SK-N-SH (cell line): ENCODE measurements at regions not wholly inside any gene's neighbourhood (a gene's known extent, or its start where the extent isn't known, plus 50 kb on each side); places are given as distances from the start of the nearest gene placed in this dataset.

Source experiments
- CTCF ChIA-PET: fragments of 300-600, 350-600 bp; formaldehyde crosslinking; extraction: SDS; loops from one replicate; lab custom pipeline; 2021; lab: Yijun Ruan, JAX
- POLR2A ChIA-PET: fragments of 350-600 bp; sonication (Branson Sonifier 250); formaldehyde crosslinking; extraction: SDS; loops from one replicate; lab custom pipeline; 2020; ENCODE audit warnings: antibody characterized with exemption, inconsistent platforms; lab: Yijun Ruan, JAX
- DNase-seq: peaks from one replicate; pipeline ENCODE4 v3.0.0; 2012
- H2AFZ ChIP-seq: fragments of 200-600 bp; sonication (generic); 2 replicates; pipeline ENCODE4 v1.8.1; 2016; ENCODE audit warnings: antibody characterized with exemption, mild to moderate bottlenecking, low read depth
- H3F3A ChIP-seq: fragments of 200-600 bp; sonication (generic); replicated peaks from 2 replicates; pipeline ENCODE3; 2016; ENCODE audit warnings: antibody characterized with exemption, mild to moderate bottlenecking; ENCODE audit not compliant: insufficient read depth
- H3K27ac ChIP-seq, 2 experiments: fragments of 200-500 bp in 1 of 2; fragments of 200-600 bp in 1 of 2; sonication (Bioruptor generic) in 1 of 2; sonication (generic), shearing (Covaris generic) in 1 of 2; 2 replicates each; pipeline versions ENCODE4 v1.5.1 to v1.6.1; 2014 to 2016; ENCODE audit warnings: low read depth in 2 of 2, inconsistent platforms in 1 of 2, low read length in 1 of 2, mild to moderate bottlenecking in 1 of 2, mixed read lengths in 1 of 2
- H3K27me3 ChIP-seq: fragments of 200-600 bp; sonication (generic), shearing (Covaris generic); 2 replicates; pipeline ENCODE4 v1.6.1; 2016; ENCODE audit warnings: mixed run types; ENCODE audit not compliant: insufficient read depth
- H3K36me3 ChIP-seq, 2 experiments: fragments of 200-500 bp in 1 of 2; fragments of 200-600 bp in 1 of 2; sonication (Bioruptor generic) in 1 of 2; sonication (generic) in 1 of 2; replicated peaks in 1 of 2; 2 replicates each; pipeline versions ENCODE3 to v1.5.1; 2014 to 2016; ENCODE audit warnings: low read length in 1 of 2, mild to moderate bottlenecking in 1 of 2; ENCODE audit not compliant: insufficient read depth in 2 of 2, control insufficient read depth in 1 of 2
- H3K4me1 ChIP-seq, 2 experiments: fragments of 200-500 bp in 1 of 2; fragments of 200-600 bp in 1 of 2; sonication (Bioruptor generic) in 1 of 2; sonication (generic), shearing (Covaris generic) in 1 of 2; 2 replicates each; pipeline versions ENCODE4 v1.5.1 to v1.6.1; 2014 to 2016; ENCODE audit warnings: low read depth in 1 of 2, low read length in 1 of 2, mixed run types in 1 of 2; ENCODE audit not compliant: insufficient read depth in 2 of 2, control insufficient read depth in 1 of 2
- H3K4me2 ChIP-seq: fragments of 200-600 bp; sonication (generic), shearing (Covaris generic); 2 replicates; pipeline ENCODE4 v1.6.1; 2017; ENCODE audit warnings: mixed run types
- H3K4me3 ChIP-seq, 2 experiments: fragments of 200-500 bp in 1 of 2; fragments of 200-600 bp in 1 of 2; sonication (Bioruptor generic) in 1 of 2; sonication (generic), shearing (Covaris generic) in 1 of 2; 2 replicates each; pipeline versions ENCODE4 v1.5.1 to v1.8.1; 2014 to 2016; ENCODE audit warnings: low read depth in 2 of 2, inconsistent platforms in 1 of 2, low read length in 1 of 2, mild to moderate bottlenecking in 1 of 2, mixed read lengths in 1 of 2, moderate library complexity in 1 of 2
- H3K79me2 ChIP-seq: fragments of 200-600 bp; sonication (generic); 2 replicates; pipeline ENCODE4 v1.8.1; 2017; ENCODE audit warnings: mild to moderate bottlenecking; ENCODE audit not compliant: insufficient read depth
- H3K9ac ChIP-seq: fragments of 200-600 bp; sonication (generic); 2 replicates; pipeline ENCODE4 v1.6.1; 2017; ENCODE audit warnings: mixed run types
- H3K9me2 ChIP-seq: fragments of 200-600 bp; sonication (generic); 2 replicates; pipeline ENCODE4 v1.6.1; 2017; ENCODE audit warnings: mixed run types
- H3K9me3 ChIP-seq: fragments of 200-600 bp; sonication (generic); 2 replicates; pipeline ENCODE4 v1.6.1; 2017; ENCODE audit warnings: mixed run types, mild to moderate bottlenecking, moderate library complexity
- H4K20me1 ChIP-seq: fragments of 200-600 bp; sonication (generic); 2 replicates; pipeline ENCODE4 v1.6.1; 2017; ENCODE audit warnings: mild to moderate bottlenecking, mixed run types; ENCODE audit not compliant: insufficient read depth
- CHD2 ChIP-seq: fragments of 150-350 bp; IDR thresholded peaks from 2 replicates; pipeline ENCODE4 v1.6.1; 2018; ENCODE audit warnings: low read length; ENCODE audit not compliant: partially characterized antibody
- ELF1 ChIP-seq: IDR thresholded peaks from 2 replicates; pipeline ENCODE4 v1.4.0; 2012
- FOXM1 ChIP-seq: IDR thresholded peaks from 2 replicates; pipeline ENCODE4 v1.4.0; 2012; ENCODE audit warnings: low read depth, mild to moderate bottlenecking
- GABPA ChIP-seq: IDR thresholded peaks from 2 replicates; pipeline ENCODE4 v1.4.0; 2012; ENCODE audit warnings: low read depth, mild to moderate bottlenecking
- GATA2 ChIP-seq: sonication (generic); formaldehyde crosslinking; IDR thresholded peaks from 2 replicates; pipeline ENCODE4 v1.5.0; 2020; ENCODE audit warnings: mild to moderate bottlenecking, missing genetic modification reagents
- NRF1 ChIP-seq: IDR thresholded peaks from 2 replicates; pipeline ENCODE4 v1.6.1; 2012; ENCODE audit warnings: low read depth, mild to moderate bottlenecking, low read length
- POLR2AphosphoS5 ChIP-seq: IDR thresholded peaks from 2 replicates; pipeline ENCODE4 v1.6.1; 2012; ENCODE audit warnings: low read depth, low read length
- RAD21 ChIP-seq: IDR thresholded peaks from 2 replicates; pipeline ENCODE4 v1.6.1; 2012; ENCODE audit warnings: mild to moderate bottlenecking, low read length
- RCOR1 ChIP-seq: fragments of 150-350 bp; IDR thresholded peaks from 2 replicates; pipeline ENCODE4 v1.6.1; 2017; ENCODE audit warnings: antibody characterized with exemption, low read length
- RFX5 ChIP-seq: IDR thresholded peaks from 2 replicates; pipeline ENCODE4 v1.6.1; 2012; ENCODE audit warnings: mild to moderate bottlenecking, improper control_type of control experiment, low read length
- SIN3A ChIP-seq: IDR thresholded peaks from 2 replicates; pipeline ENCODE4 v1.6.1; 2012; ENCODE audit warnings: low read depth, mild to moderate bottlenecking, low read length, moderate library complexity, borderline replicate concordance
- SMC3 ChIP-seq: IDR thresholded peaks from 2 replicates; pipeline ENCODE4 v1.6.1; 2012; ENCODE audit warnings: low read depth, low read length, improper control_type of control experiment
- TAF1 ChIP-seq: IDR thresholded peaks from 2 replicates; pipeline ENCODE4 v1.6.1; 2012; ENCODE audit warnings: low read depth, mild to moderate bottlenecking, low read length, moderate library complexity, borderline replicate concordance
- TEAD4 ChIP-seq: IDR thresholded peaks from 2 replicates; pipeline ENCODE4 v1.4.0; 2012; ENCODE audit warnings: mild to moderate bottlenecking, borderline replicate concordance; ENCODE audit not compliant: insufficient read depth
- USF2 ChIP-seq: fragments of 150-350 bp; IDR thresholded peaks from 2 replicates; pipeline ENCODE4 v1.6.1; 2017; ENCODE audit warnings: antibody characterized with exemption, low read length, low read depth, borderline replicate concordance
- YY1 ChIP-seq: IDR thresholded peaks from 2 replicates; pipeline ENCODE4 v1.4.0; 2012; ENCODE audit warnings: low read depth, mild to moderate bottlenecking
- WGBS: methylation state at CpG from one replicate; pipeline ENCODE4 v1.1.6; 2017; ENCODE audit warnings: low lambda C conversion rate; 5-methylcytosine and 5-hydroxymethylcytosine counted together
- TF ChIP-seq, protein P1 (sequence below): fragments of 200-600 bp; sonication (generic); IDR thresholded peaks from 2 replicates; pipeline ENCODE4 v1.6.1; 2017; ENCODE audit warnings: antibody characterized with exemption, mild to moderate bottlenecking, moderate library complexity
- TF ChIP-seq, protein P2 (sequence below): fragments of 150-350 bp; IDR thresholded peaks from 2 replicates; pipeline ENCODE4 v1.6.1; 2016; ENCODE audit warnings: mild to moderate bottlenecking, low read depth, low read length

DNA sequence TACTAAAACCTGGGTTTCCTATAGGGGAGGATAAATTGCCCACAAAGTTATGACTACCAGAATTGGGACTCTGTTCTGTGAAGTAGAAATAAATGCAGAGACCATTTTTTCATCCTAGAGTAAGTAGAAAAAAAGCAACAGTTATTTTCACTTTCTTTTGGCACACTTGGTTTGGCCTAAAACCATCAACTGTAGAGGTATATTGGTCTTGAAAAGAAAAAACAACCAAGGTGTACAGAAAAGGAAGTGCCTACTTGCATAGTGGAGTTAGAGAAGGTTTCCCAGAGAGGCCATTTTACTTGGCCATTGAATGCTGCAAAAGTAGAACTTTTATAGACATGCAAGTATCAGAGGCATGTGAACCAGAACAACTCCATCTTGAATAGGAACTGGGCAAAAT lies 89.4 kb upstream of the TACR1 start:
- ChIA-PET CTCF (no interaction called here), POLR2A (no interaction called here)
- no peaks in the 10 kb centered on the region for H3K36me3 ChIP-seq
- TF ChIP-seq FOXM1: no peak
- TF ChIP-seq, protein P1, sequence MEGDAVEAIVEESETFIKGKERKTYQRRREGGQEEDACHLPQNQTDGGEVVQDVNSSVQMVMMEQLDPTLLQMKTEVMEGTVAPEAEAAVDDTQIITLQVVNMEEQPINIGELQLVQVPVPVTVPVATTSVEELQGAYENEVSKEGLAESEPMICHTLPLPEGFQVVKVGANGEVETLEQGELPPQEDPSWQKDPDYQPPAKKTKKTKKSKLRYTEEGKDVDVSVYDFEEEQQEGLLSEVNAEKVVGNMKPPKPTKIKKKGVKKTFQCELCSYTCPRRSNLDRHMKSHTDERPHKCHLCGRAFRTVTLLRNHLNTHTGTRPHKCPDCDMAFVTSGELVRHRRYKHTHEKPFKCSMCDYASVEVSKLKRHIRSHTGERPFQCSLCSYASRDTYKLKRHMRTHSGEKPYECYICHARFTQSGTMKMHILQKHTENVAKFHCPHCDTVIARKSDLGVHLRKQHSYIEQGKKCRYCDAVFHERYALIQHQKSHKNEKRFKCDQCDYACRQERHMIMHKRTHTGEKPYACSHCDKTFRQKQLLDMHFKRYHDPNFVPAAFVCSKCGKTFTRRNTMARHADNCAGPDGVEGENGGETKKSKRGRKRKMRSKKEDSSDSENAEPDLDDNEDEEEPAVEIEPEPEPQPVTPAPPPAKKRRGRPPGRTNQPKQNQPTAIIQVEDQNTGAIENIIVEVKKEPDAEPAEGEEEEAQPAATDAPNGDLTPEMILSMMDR: no peak
- H4K20me1 ChIP-seq: 0 out of 2 replicates have a peak, but pooled peaks cover 3% of the 10 kb centered on the region
- no peak overlapping the region for H3K4me2 ChIP-seq
- no peaks in the 10 kb centered on the region for H3K9me2 ChIP-seq
- no peak overlapping the region for H3K27ac ChIP-seq
- no peak for DNase-seq
- H2AFZ ChIP-seq: no peak overlapping the region
- H3K9me3 ChIP-seq: no peaks in the 10 kb centered on the region
- H3K4me1 ChIP-seq: no peaks in the 10 kb centered on the region; a peak in 1 of 4 replicates
- no peak overlapping the region for H3K4me3 ChIP-seq
- peaks cover 11% of the 10 kb centered on the region for H3F3A ChIP-seq
- H3K27me3 ChIP-seq: peaks cover 7% of the 10 kb centered on the region; the same call in 1 of the 2 replicates
- H3K79me2 ChIP-seq: no peaks in the 10 kb centered on the region
- no peak overlapping the region for H3K9ac ChIP-seq

GRCh38 chr2:75287624-75288316 lies 88.5 kb upstream of the TACR1 start:
- TF ChIP-seq TEAD4 (no peak), ELF1 (no peak), POLR2AphosphoS5 (no peak), USF2 (no peak), NRF1 (no peak), SIN3A (no peak), RAD21 (no peak), GABPA (no peak), RCOR1 (no peak), GATA2 (CRISPR knock-in tag) (no peak), SMC3 (no peak), CHD2 (no peak), YY1 (no peak), TAF1 (no peak), RFX5 (no peak)
- TF ChIP-seq, protein P2, sequence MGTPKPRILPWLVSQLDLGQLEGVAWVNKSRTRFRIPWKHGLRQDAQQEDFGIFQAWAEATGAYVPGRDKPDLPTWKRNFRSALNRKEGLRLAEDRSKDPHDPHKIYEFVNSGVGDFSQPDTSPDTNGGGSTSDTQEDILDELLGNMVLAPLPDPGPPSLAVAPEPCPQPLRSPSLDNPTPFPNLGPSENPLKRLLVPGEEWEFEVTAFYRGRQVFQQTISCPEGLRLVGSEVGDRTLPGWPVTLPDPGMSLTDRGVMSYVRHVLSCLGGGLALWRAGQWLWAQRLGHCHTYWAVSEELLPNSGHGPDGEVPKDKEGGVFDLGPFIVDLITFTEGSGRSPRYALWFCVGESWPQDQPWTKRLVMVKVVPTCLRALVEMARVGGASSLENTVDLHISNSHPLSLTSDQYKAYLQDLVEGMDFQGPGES: no peak
- Histone ChIP-seq H3K9ac (no peak overlapping the region), H3F3A (peaks cover 6% of the 10 kb centered on the region), H2AFZ (no peak overlapping the region), H3K4me2 (no peak overlapping the region), H3K9me2 (no peaks in the 10 kb centered on the region), H3K4me1 (no peaks in the 10 kb centered on the region; a peak in 1 of 4 replicates), H3K79me2 (no peaks in the 10 kb centered on the region), H3K27ac (no peak overlapping the region), H4K20me1 (no peaks in the 10 kb centered on the region), H3K36me3 (no peaks in the 10 kb centered on the region), H3K27me3 (peaks cover 7% of the 10 kb centered on the region; the same call in 1 of the 2 replicates), H3K9me3 (no peaks in the 10 kb centered on the region), H3K4me3 (no peak overlapping the region)
- CTCF ChIA-PET: interaction anchor here (0.7 kb wide), 1 partner anchor 38 kb away, joined by 3 read pairs; no protein-coding TSS in a partner anchor
- 84% methylated on average over 1 of the region's 1 CpG for WGBS
- POLR2A ChIA-PET: no interaction called here
- no peak for DNase-seq
